T-cell (primary cell): ENCODE measurements at regions not wholly inside any gene's neighbourhood (a gene's known extent, or its start where the extent isn't known, plus 50 kb on each side); places are given as distances from the start of the nearest gene placed in this dataset.

Experiments used
- ATAC-seq, 4 experiments: fragments of 200-7000 bp in 3 of 4; fragments of 150-1000 bp in 1 of 4; cut with Tn5 transposase; replicated peaks in 1 of 4; 1 replicate in 3 of 4; 2 replicates in 1 of 4; pipeline ENCODE4 v1.10.0; 2021; ENCODE audit warnings: moderate library complexity in 3 of 4, mild to moderate bottlenecking in 2 of 4, moderate number of reproducible peaks in 1 of 4
- CTCF ChIA-PET, 2 donors: fragments of 300-600 bp; sonication (Branson Sonifier 250); formaldehyde crosslinking; loops; one replicate each; lab custom pipeline; 2022; ENCODE audit warnings: antibody characterized with exemption in 2 of 2; lab: Charles Lee
- POLR2A ChIA-PET, 2 donors: fragments of 300-600 bp; sonication (Branson Sonifier 250); formaldehyde crosslinking; loops; one replicate each; lab custom pipeline; 2022; ENCODE audit warnings: antibody characterized with exemption in 2 of 2; lab: Charles Lee
- DNase-seq, 35 experiments: peaks; one replicate each; pipeline versions ENCODE4 v3.0.0 to v3.0.0-alpha.2; 2013 to 2023
- H3K27ac ChIP-seq: one replicate; pipeline ENCODE4 v1.5.1; 2013; ENCODE audit warnings: low read length
- H3K27me3 ChIP-seq, 2 experiments: replicated peaks in 1 of 2; 1 replicate in 1 of 2; 2 replicates in 1 of 2; pipeline versions ENCODE4 v1.6.1 to v1.7.0; 2013; ENCODE audit warnings: low read length in 1 of 2, mixed read lengths in 1 of 2; ENCODE audit not compliant: control insufficient read depth in 2 of 2, insufficient read depth in 2 of 2; ENCODE audit errors: extremely low read depth in 1 of 2
- H3K36me3 ChIP-seq, 2 donors: 1 replicate in 1 of 2; 2 replicates in 1 of 2; pipeline versions ENCODE4 v1.6.1 to v1.7.0; 2013; ENCODE audit warnings: low read length in 1 of 2; ENCODE audit not compliant: control insufficient read depth in 2 of 2, insufficient read depth in 1 of 2; ENCODE audit errors: extremely low read depth in 1 of 2
- H3K4me1 ChIP-seq, 2 experiments: 1 replicate in 1 of 2; 2 replicates in 1 of 2; pipeline versions ENCODE4 v1.6.1 to v1.7.0; 2013; ENCODE audit warnings: low read length in 2 of 2, mixed read lengths in 1 of 2; ENCODE audit not compliant: insufficient read depth in 2 of 2, control insufficient read depth in 1 of 2; ENCODE audit errors: extremely low read depth in 1 of 2
- H3K4me3 ChIP-seq, 2 donors: 1 replicate in 1 of 2; 2 replicates in 1 of 2; pipeline versions ENCODE4 v1.5.1 to v1.7.0; 2013; ENCODE audit warnings: mild to moderate bottlenecking in 2 of 2, low read length in 1 of 2, moderate library complexity in 1 of 2; ENCODE audit not compliant: control insufficient read depth in 1 of 2; ENCODE audit errors: extremely low read depth in 1 of 2
- H3K9me3 ChIP-seq: 2 replicates; pipeline ENCODE4 v1.7.0; 2013
- H3K27ac Mint-ChIP-seq, 2 donors: one replicate each; pipeline ENCODE4 v1.8.0; 2020 to 2021; ENCODE audit warnings: mild to moderate bottlenecking in 2 of 2, mixed read lengths in 2 of 2
- H3K27me3 Mint-ChIP-seq, 2 donors: one replicate each; pipeline ENCODE4 v1.8.0; 2021 to 2022; ENCODE audit warnings: mixed read lengths in 2 of 2
- H3K36me3 Mint-ChIP-seq: one replicate; pipeline ENCODE4 v1.8.0; 2021; ENCODE audit warnings: mixed read lengths
- H3K4me1 Mint-ChIP-seq, 3 donors: one replicate each; pipeline ENCODE4 v1.8.0; 2020 to 2022; ENCODE audit warnings: mixed read lengths in 3 of 3, mild to moderate bottlenecking in 1 of 3
- H3K4me3 Mint-ChIP-seq, 3 donors: one replicate each; pipeline ENCODE4 v1.8.0; 2020 to 2022; ENCODE audit warnings: mild to moderate bottlenecking in 3 of 3, mixed read lengths in 3 of 3, moderate library complexity in 3 of 3
- H3K9me3 Mint-ChIP-seq, 3 donors: one replicate each; pipeline ENCODE4 v1.8.0; 2020 to 2022; ENCODE audit warnings: mixed read lengths in 3 of 3
- WGBS: methylation state at CpG from one replicate; pipeline ENCODE4 v1.1.5; 2013; ENCODE audit warnings: missing lambda C conversion rate; ENCODE audit not compliant: insufficient coverage; 5-methylcytosine and 5-hydroxymethylcytosine counted together

DNA sequence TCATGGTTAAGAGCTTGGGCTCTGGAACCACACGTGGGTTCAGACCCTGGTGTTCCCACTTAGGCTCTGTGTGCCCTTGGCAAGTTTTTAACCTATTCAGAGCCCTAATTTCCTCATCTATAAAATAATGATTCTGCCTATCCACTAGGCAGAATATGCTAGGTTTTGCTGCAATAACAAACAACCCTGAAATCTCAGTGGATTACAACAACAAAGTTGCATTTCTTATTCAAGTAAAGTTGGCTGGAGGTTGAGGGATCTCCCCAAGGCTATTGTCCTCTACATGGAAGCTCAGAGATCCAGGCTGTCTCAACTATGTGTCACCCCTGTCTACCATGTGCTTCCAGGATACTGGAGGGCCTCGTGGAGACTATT is 275.4 kb upstream of the SIX2 start:
- Histone ChIP-seq H3K4me3 (no peak overlapping the region), H3K9me3 (no peaks in the 10 kb centered on the region), H3K27ac (no peak overlapping the region), H3K27me3 (peaks cover 0 to 17% of the 10 kb centered on the region in 2 experiments), H3K4me1 (no peaks in the 10 kb centered on the region), H3K36me3 (no peaks in the 10 kb centered on the region)
- Mint-ChIP-seq H3K4me3 (no peak overlapping the region), H3K27ac (no peak overlapping the region), H3K4me1 (no peaks in the 10 kb centered on the region), H3K27me3 (peaks cover 13 to 22% of the 10 kb centered on the region in 2 donors), H3K9me3 (no peaks in the 10 kb centered on the region), H3K36me3 (no peaks in the 10 kb centered on the region)
- ChIA-PET POLR2A (no interaction called here), CTCF (no interaction called here)
- DNase-seq, result no peak
- 76% methylated on average over 2 of the region's 2 CpGs for WGBS
- no peak for ATAC-seq

DNA sequence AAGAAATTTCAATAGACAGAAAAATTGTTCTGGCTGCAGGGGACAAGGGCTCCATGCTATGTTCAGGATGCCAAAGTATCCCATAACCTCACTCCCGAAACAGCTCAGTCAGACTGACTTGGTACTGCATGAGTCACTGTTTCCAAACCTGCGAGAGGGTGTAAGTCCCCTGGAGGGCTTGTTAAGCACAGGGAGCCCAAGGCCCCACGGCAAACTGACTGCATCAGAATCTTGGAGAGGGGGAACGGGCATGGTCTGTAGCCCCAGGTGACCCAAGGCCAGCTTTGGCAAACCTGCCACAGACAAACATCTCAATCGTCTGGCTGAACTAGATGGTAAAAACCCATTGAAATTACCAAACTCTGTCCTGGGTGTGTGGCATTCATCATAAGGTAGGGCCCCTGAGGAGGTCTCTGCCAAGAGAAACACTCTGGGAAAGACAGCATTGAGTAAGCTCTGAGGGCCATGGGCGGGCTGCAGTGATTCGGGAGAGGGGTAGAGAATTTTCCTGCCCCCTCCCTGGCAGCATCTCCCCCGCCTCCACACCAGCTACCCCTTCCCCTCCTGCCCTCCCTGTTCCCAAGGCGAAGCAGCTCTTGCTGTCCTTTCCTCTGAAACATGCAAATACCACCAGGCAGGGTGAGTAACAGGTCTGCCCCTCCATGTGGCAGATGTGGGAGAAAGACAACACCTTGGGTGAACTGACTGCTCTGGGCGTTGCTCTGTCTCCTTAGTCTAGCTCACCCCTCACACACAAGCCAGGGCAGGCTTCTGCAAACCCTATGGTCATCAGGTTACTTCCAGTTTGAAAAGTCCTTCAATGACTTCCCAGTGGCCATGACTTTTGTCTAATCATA is 274.7 kb upstream of the SIX2 start:
- H3K36me3 Mint-ChIP-seq, result no peaks in the 10 kb centered on the region

DNA sequence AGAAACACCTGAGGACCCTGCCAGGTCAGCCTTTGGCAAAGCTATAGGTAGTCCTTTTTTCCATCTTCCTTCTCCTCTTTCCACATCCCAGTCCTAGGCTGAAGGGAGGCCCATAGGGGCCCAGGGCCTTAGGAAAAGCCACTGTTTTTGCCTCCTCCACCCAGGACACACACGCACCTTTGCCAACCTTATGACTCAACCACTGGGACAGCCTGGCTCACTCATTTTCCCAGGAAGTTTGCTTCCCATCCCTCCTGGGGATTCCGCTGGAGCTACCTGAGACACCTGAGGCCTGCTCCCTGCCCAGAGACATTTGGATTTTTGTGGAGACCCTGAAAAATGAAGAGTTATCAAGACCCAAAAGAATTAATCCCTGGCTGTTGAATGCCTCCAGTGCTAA is 273.4 kb upstream of the SIX2 start:
- no peaks in the 10 kb centered on the region for H3K4me1 Mint-ChIP-seq
- DNase-seq (no peak), ATAC-seq (no peak)
- POLR2A ChIA-PET, result no interaction called here
- Histone ChIP-seq H3K4me1 (no peaks in the 10 kb centered on the region), H3K4me3 (no peak overlapping the region), H3K27ac (no peak overlapping the region), H3K9me3 (no peaks in the 10 kb centered on the region), H3K36me3 (no peaks in the 10 kb centered on the region), H3K27me3 (peaks cover 0 to 20% of the 10 kb centered on the region in 2 experiments)
- H3K4me3 Mint-ChIP-seq, result no peak overlapping the region
- WGBS, result 93% methylated on average over 2 of the region's 2 CpGs
- H3K27me3 Mint-ChIP-seq, result peaks cover 5 to 14% of the 10 kb centered on the region in 2 donors
- no peak overlapping the region for H3K27ac Mint-ChIP-seq
- CTCF ChIA-PET, result no interaction called here
- H3K9me3 Mint-ChIP-seq, result no peaks in the 10 kb centered on the region
- no peaks in the 10 kb centered on the region for H3K36me3 Mint-ChIP-seq

More for the DNA sequence above, 274.7 kb upstream of the SIX2 start:
- Histone ChIP-seq H3K4me1 (no peaks in the 10 kb centered on the region), H3K36me3 (no peaks in the 10 kb centered on the region), H3K9me3 (no peaks in the 10 kb centered on the region), H3K27ac (no peak overlapping the region), H3K27me3 (peaks cover 0 to 17% of the 10 kb centered on the region in 2 experiments), H3K4me3 (no peak overlapping the region)
- H3K27ac Mint-ChIP-seq, result no peak overlapping the region
- ChIA-PET POLR2A (no interaction called here), CTCF (no interaction called here)
- DNase-seq (no peak), ATAC-seq (no peak)
- 50% methylated on average over 2 of the region's 10 CpGs for WGBS
- no peaks in the 10 kb centered on the region for H3K9me3 Mint-ChIP-seq
- no peak overlapping the region for H3K4me3 Mint-ChIP-seq
- no peaks in the 10 kb centered on the region for H3K4me1 Mint-ChIP-seq
- peaks cover 13 to 22% of the 10 kb centered on the region in 2 donors for H3K27me3 Mint-ChIP-seq

DNA sequence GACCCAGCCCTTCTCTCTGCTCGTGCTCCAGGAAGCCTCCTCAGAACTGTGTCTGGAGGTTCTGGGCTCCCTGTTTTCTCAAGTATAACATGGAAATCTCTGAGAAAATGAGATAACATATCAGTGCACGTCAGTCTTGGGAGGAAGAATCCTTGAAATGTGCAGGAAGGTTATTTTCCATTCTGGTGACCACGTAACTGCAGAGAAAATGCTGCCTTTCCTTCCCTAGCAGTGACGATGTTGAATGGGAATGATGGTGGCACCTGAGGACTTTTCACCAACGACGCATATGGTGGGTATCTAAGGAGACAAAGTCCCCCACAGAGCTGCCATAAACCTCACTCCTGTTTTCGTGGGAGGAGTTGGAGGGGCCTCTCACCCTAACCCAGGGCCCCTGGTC is 272.1 kb upstream of the SIX2 start:
- no peak for ATAC-seq
- Histone ChIP-seq H3K27me3 (peaks cover 0 to 20% of the 10 kb centered on the region in 2 experiments), H3K4me1 (no peaks in the 10 kb centered on the region), H3K27ac (no peak overlapping the region), H3K4me3 (no peak overlapping the region), H3K36me3 (no peaks in the 10 kb centered on the region), H3K9me3 (no peaks in the 10 kb centered on the region)
- no peaks in the 10 kb centered on the region for H3K9me3 Mint-ChIP-seq
- 80% methylated on average over 1 of the region's 7 CpGs for WGBS
- no peak overlapping the region for H3K4me3 Mint-ChIP-seq
- no peaks in the 10 kb centered on the region for H3K4me1 Mint-ChIP-seq
- CTCF ChIA-PET, result no interaction called here
- POLR2A ChIA-PET, result no interaction called here
- no peak overlapping the region for H3K27ac Mint-ChIP-seq
- peaks cover 4 to 10% of the 10 kb centered on the region in 2 donors for H3K27me3 Mint-ChIP-seq
- H3K36me3 Mint-ChIP-seq, result no peaks in the 10 kb centered on the region
- no peak for DNase-seq

DNA sequence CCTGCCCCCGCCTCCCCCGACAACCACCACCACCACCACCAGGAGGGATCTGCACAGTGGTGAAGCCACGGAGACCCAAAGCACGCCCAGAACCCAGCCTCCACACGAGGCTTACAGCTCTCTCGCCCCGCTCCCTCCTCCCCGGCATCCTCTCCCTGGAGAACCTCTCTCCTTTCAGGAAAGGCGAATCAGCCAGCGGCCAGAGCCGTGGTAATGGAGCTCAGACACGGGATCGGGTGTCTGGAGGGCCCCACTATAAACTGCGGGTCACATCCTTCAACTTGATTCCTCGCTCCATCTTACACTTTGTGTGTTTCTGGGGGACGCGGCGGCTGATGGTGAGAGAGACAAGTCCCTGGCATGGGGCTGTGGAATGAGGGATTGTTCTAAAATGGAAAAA is 271.5 kb upstream of the SIX2 start:
- Histone ChIP-seq H3K27ac (no peak overlapping the region), H3K9me3 (no peaks in the 10 kb centered on the region), H3K4me1 (no peaks in the 10 kb centered on the region), H3K4me3 (no peak overlapping the region), H3K27me3 (peaks cover 0 to 20% of the 10 kb centered on the region in 2 experiments), H3K36me3 (no peaks in the 10 kb centered on the region)
- no peak overlapping the region for H3K4me3 Mint-ChIP-seq
- ChIA-PET POLR2A (no interaction called here), CTCF (no interaction called here)
- WGBS, result 94% methylated on average over 14 of the region's 18 CpGs
- H3K36me3 Mint-ChIP-seq, result no peaks in the 10 kb centered on the region
- H3K4me1 Mint-ChIP-seq, result no peaks in the 10 kb centered on the region
- no peaks in the 10 kb centered on the region for H3K9me3 Mint-ChIP-seq
- H3K27me3 Mint-ChIP-seq, result peaks cover 0 to 7% of the 10 kb centered on the region in 2 donors
- H3K27ac Mint-ChIP-seq, result no peak overlapping the region
- no peak for DNase-seq
- ATAC-seq, result no peak

DNA sequence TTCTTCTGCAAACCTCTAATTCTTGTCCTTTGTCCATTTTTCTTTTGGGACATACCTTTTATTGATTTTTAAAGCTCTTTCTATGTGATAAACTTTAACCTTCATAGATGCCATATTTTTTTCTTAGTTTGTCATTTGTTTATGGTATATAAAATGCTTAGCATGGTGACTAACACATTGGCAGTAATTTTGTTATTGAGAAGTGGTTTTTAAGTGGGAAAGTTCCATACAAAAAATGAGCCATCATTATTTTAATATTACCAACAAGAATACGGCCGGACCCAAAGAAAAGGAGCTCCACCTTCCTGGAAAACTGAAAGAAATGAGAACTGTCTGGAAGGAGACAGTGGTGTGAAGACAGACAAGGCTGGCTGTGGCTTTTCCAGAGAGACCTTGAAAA is 270.1 kb upstream of the SIX2 start:
- no peaks in the 10 kb centered on the region for H3K36me3 ChIP-seq
- Mint-ChIP-seq H3K27ac (no peak overlapping the region), H3K9me3 (no peaks in the 10 kb centered on the region), H3K27me3 (peaks cover 0 to 6% of the 10 kb centered on the region in 2 donors), H3K4me3 (no peak overlapping the region), H3K4me1 (no peaks in the 10 kb centered on the region), H3K36me3 (no peaks in the 10 kb centered on the region)
- ATAC-seq, result no peak
- no peaks in the 10 kb centered on the region for H3K9me3 ChIP-seq
- DNase-seq, result no peak
- no peak overlapping the region for H3K27ac ChIP-seq
- H3K4me3 ChIP-seq, result no peak overlapping the region
- POLR2A ChIA-PET, result no interaction called here
- WGBS, result no CpG with 5 or more reads among the region's 2 CpGs
- no peaks in the 10 kb centered on the region for H3K4me1 ChIP-seq
- peaks cover 0 to 20% of the 10 kb centered on the region in 2 experiments for H3K27me3 ChIP-seq
- CTCF ChIA-PET, result interaction anchor here in 1 of 2 donors (0.6 kb wide), 1 partner anchor 98 kb away, joined by 7 read pairs; no protein-coding TSS in a partner anchor
